GM12873 (cell line): ENCODE measurements at regions not wholly inside any gene's neighbourhood (a gene's known extent, or its start where the extent isn't known, plus 50 kb on each side); places are given as distances from the start of the nearest gene placed in this dataset.

Source experiments
- CTCF ChIP-seq: IDR thresholded peaks from 2 replicates; pipeline ENCODE4 v1.5.1; 2012; ENCODE audit warnings: low read depth, mild to moderate bottlenecking, moderate library complexity, low read length, control low read depth; ENCODE audit not compliant: insufficient read depth; ENCODE audit errors: missing control alignments

DNA sequence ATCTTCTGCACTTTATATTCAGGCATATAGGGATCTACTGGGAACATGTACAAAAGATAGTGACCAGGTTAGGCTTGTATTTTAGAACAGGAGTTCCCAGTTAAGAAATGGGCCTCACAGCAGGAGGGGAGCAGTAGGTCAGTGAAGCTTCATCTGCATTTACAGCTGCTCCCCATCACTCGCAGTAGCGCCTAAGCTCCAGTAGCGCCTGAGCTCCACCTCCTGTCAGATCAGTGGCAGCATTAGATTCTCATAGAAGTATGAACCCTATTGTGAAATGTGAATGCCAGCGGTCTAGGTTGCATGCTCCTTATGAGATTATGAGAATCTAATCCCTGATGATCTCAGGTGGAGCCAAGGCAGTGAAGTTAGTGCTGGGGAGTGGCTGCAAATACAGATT, 224.4 kb upstream of the CYRIA start:
- no peak for TF ChIP-seq CTCF

DNA sequence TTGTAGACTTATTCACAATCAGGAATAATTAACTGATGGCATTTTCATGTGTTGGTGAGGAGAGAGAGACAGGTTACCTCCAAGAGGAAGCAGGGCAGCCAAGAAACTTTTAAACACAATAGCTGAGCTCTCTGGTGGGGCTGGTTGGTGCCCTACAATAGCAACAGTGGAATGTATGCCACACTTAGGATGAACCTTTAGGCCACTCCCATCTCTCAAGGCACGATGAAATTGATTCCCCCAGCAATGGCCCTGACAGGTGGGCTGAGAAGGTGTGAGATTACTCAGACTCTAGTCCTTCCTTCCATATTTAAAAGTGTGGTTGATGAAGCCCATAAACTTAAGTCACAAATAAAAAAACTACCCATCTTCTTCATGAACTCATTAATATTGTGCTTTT, 219.4 kb upstream of the CYRIA start:
- no peak for TF ChIP-seq CTCF

DNA sequence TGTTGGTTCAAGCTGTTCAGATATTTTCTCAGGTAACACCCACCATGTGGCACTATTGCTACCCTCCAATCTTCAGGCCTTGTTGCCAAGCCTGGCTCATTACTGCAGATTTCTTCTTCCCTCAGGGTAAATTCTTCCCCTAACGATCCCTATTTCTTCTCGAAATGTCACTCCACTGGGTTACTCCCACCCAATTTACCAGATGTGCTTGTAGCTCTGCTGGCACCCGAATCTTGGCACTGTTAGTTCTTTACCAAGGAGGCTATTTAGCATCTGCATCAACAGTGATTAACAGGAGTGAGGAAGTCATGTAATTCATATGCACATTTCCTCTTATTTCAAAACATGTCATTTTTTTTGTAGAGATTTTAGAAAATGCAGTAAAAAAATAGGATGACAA, 217.1 kb upstream of the CYRIA start:
- no peak for TF ChIP-seq CTCF

DNA sequence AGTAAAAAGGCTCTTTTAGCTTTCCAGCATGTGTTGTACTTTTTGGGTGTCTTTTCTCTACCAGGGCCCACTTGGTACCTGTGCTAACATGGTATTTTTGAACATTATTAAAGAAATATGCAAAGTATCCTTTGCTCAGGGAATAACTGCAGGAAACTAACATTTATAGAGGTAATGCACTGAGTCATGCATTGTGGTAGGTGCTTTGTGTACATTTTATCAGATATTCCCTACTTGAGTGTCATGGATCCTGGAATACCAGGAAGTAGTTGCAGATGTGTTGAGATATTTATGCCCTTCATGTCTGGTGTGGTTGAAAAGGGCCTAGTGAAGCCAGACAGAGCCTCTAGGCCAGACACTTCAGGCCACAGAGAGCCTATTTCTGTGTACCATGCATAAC, 215.5 kb upstream of the CYRIA start:
- no peak for TF ChIP-seq CTCF

DNA sequence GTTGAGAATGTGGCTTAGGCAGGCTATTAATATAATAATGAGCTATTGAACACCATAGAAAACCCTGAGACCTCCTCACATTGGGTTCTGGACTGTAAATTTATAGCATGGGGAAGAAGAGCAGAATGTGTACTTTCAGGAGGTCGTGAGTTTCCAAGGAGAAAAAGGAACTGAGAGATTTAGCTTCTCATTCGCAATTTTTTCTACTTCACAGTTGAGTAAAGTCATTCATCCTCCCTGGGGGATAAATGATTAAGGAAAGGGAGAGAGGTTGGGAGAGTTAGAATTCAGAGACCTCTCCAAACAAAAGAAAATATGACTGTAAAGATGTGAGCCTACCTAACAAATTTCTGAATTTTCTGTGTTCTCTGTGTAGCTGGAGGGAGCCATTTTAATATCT, 205.8 kb upstream of the CYRIA start:
- no peak for TF ChIP-seq CTCF

DNA sequence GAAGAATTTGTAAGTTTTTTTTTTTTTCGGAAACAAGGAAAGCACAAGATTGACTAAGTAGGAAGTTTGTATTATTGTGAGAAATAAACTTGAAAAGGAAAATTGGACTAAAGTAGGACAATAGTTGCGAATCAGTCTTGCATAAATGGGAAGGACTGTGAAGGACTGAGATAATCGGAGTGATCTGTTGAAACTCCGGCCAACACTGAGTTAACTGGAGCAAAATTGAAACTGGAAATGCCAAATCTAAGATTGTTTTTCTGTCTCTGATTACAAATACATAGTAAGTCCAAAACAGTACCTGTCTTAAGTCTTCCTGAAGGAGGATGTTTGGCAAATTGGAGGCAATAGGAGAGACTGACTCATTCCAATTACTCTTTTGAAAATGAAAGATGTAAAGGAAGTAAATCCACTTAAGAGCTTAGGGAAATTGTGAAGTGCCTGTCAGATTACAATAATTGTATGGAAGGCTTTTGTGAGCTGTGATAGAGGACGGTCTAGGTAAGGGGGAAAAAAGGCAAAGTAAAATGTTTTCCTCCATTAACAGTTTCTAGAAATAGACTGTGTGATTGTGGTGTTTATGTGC, 204.9 kb upstream of the CYRIA start:
- no peak for TF ChIP-seq CTCF

GRCh38 chr2:16869711-16870110, 204.1 kb upstream of the CYRIA start:
- TF ChIP-seq CTCF = no peak
